GM18867 (cell line): ENCODE measurements at regions not wholly inside any gene's neighbourhood (a gene's known extent, or its start where the extent isn't known, plus 50 kb on each side); places are given as distances from the start of the nearest gene placed in this dataset.

ENCODE experiments used
- ATAC-seq: cut with Tn5 transposase; IDR thresholded peaks from one replicate; pipeline ENCODE4 v1.9.1; 2021; ENCODE audit warnings: mild to moderate bottlenecking, moderate library complexity; ENCODE audit not compliant: unreplicated experiment

DNA sequence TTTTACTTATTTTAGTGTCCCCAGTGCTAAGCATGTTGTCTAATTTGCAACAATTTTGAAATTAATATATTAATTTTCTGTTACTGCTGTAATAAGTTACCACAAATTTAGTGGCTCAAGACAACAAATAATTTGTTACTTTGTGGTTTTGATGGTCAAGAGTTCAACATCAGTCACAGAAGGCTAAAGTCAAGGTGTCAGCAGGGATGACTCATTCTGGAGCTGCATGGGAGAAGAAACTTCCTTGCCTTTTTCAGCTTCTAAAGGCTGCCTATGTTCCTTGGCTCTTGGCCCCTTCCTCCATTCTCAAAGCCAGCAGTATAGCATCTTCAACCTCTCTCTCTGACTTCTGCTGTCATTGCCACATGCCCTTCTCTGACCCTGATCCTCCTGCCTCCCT is 271.8 kb downstream of the HLX start:
- no peak for ATAC-seq

DNA sequence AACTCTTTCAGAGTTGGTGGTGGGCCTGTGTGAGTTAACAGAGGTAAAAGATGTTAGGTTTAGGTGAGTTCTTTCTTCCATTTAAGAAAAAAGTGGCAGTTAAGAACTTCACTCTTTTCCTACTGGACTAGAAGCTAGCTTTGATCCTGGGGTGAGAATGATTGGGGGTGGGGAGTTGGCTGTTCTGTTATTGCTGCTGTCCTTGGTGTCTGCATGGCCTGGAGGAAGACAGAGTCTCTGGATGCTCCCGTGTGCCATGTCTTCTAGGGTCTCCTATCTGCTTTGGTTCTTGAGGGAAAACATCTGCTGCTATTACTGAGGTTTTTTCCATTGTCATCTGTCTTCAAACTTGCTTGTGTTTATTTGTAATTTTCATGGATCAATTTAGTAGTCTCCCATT is 275.7 kb downstream of the HLX start:
- ATAC-seq: no peak

DNA sequence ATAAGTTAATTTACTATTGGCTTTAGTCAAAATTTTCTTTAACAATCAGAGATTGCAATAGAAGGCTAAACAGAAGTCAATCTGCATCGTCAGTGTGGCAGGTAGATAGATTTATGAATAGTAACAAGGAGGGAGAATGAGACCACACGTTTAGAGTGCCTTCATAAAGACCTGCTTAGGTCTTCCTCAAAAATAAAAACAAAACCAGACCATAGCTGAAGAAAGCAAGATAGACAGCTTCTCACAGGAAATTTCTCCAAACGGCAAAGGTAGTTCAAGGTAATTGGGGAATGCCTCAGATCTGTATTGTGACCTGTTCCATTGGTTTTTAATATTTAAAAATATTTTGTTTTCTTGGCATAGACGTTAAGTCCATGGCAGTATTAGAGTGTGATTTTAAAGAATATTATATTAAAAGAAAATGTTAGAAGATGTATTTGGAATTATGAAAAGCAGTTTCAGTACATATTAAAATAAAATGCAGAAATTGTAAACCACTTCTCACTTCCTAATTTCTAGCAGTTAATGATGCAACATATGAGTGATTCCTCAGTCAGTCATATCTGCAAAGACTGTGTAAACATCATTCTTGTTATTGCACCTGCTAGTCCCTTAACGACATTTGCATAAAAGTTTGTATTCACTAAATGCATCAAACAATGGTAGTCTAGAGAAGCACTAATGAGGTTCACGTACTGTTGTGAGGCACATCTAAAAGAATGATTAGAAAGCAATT is 278.0 kb downstream of the HLX start:
- peak; percentile 99 for ATAC-seq

DNA sequence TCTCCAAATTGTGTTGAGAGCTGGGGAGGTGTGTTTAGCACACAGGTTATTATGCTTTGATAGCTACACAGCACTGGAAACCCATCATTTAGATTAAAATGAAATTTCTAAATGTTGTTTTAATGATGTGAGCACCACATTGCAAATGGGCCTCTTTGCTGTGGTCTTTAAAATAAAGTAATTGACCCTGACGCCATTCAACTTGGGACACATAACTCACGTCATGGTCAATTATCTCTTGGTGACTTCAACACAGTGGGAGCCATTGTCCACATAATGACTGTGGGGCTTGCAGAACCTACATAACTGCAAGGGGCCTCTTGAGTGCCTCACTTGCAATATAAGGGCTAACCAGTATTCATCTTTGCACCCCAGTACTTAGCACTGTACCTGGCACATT is 280.4 kb downstream of the HLX start:
- ATAC-seq: no peak

DNA sequence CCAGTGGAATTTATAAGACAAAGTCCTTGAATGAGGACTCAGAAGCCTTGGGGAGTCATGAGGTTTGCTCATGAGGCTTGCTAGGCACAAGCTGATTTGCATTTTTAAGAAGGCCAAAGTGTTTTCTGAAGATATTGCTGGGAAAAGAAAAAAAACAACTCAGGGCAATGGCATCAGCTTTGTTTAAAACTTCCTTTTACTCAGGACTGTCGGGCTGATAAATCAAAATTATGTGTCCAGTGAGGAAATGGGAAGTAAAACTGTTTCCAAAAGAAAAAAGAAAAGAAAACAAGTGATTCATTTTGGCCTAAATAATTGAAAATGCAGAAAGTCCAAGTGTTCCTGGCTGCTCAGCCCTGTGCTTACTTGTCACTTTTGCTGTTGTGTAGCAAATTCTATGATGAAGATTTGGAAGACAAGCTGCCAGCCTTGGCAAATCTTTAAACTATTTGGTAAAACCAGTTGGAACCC is 282.4 kb downstream of the HLX start:
- no peak for ATAC-seq

DNA sequence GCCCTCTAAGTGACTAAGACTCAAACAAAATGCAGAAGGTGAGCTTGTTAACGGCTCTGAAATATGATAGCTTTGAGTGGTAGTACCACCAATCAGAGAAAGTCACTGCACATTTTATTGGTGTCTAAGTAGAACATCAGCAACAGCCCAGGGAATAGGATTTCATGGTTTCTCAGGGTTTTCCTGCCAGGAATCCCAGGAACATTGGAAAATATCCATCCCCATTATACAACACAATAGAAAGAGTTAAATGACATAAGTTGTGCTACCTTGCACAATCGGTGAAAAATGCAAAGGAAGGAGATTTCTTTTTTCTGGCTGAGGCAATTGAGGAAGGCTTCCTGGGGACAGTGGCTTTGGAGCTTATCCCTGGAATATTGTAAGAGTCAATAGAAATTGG is 283.1 kb downstream of the HLX start:
- ATAC-seq: no peak

GRCh38 chr1:221162939-221163338 is 283.7 kb downstream of the HLX start:
- ATAC-seq: no peak

DNA sequence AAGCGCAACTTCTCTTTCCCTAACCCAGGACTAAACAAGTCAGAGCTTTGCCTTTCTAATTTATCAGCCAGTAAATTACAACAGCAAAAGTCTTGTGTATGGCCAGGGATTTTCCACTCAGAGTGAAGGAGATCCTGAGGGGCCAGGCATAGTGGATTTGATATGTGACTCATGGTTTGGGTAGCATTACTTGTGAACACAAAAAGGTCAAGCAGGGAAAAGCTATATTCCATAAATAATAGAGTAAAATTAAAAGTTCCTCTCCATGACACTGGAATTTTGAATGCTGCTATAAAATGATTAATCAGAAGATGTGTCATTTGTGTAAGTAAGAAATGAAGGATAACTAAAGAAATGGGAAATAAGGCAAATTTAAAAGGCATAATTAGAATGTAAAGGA is 284.8 kb downstream of the HLX start:
- no peak for ATAC-seq

- ATAC-seq: no peak
Measured at GRCh38 chr1:221164951-221165838, 286.0 kb downstream of the HLX start.

DNA sequence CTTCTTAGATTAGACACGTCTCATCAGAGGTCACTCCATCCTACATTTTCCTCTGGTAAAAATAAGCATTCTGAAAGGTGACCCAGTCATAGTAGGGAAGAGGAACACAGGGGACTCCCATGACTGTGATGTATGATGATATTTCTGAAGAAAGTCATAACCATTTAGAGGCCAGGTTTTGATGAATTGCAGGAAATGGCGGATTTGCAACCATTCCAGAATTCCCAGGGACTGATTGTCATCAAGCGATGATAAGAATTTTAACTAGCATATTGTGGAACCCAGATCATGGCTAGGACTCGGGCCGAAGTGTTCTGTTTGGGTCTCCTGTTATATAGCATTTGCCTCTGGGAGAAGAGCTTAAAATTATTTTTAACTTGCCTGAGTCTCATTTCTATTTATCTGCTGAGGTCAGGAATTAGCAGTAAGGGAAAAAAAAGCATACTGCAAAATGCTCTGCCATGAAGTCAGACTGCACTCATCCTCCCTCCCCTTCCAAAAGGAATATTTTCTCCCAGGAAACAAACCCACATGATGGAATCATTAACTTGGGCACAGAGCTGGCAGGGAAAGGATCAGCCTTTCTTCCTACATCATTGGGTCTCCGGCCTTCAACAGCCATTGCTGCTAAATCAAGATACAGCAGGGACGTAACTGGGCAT is 286.7 kb downstream of the HLX start:
- no peak for ATAC-seq

DNA sequence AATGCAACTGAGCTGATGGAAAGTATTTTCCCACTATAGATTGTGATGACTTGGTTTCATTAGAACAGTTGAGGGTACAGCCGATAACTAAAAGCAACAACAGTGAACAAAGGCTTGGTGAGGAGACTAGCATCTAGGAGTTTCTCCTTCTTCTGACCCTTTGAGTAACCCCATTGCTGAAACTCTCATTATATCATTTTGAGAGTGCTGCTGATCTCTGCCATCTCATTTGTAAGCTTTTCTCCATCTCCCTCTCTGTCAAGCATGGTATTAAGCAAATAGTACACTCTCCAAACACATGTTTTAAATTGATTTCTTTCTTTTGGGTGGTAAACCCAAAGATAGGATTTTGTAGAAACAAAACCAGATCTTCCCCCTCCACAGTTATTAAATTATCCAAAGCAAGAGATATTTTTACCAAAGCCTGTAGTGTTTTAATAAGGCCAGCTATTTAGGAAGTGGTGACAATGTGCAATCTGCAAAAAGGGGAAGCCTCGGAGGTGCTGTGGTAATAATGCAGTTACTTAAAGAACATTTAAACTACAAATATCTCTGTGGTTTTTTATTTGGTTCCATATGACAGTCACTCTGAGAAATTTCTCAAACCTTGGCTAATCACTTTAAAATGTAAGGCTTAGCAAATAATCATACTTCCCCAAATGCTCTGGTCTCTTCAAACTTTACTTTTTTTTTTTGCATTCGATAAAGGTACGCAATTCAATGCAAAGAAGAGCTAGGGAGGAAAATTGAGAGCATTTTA is 287.5 kb downstream of the HLX start:
- peak; percentile 87 for ATAC-seq

- ATAC-seq: no peak
Measured at GRCh38 chr1:221169447-221169889, 290.2 kb downstream of the HLX start.

- no peak for ATAC-seq
Measured at GRCh38 chr1:221170171-221170570, 290.9 kb downstream of the HLX start.

DNA sequence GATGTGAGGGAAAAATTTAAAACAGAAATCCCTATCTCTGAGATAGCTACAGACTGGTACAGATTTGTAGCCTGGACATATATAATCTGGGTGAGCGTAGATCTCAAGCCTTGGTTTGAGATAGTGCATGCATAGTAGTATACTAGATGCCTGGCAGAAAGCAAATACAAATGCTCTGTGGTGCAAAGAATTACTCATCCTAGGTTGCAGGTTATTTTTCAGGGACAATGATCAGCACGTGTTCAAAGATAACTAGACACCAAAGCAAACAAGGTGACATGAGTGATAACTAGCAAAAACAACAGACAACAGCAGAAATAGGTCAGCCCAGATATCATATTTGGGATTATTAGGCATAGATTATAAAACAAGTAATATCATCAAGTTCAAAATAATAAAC is 292.5 kb downstream of the HLX start:
- no peak for ATAC-seq

- no peak for ATAC-seq
Measured at GRCh38 chr1:221172841-221173240, 293.6 kb downstream of the HLX start.

DNA sequence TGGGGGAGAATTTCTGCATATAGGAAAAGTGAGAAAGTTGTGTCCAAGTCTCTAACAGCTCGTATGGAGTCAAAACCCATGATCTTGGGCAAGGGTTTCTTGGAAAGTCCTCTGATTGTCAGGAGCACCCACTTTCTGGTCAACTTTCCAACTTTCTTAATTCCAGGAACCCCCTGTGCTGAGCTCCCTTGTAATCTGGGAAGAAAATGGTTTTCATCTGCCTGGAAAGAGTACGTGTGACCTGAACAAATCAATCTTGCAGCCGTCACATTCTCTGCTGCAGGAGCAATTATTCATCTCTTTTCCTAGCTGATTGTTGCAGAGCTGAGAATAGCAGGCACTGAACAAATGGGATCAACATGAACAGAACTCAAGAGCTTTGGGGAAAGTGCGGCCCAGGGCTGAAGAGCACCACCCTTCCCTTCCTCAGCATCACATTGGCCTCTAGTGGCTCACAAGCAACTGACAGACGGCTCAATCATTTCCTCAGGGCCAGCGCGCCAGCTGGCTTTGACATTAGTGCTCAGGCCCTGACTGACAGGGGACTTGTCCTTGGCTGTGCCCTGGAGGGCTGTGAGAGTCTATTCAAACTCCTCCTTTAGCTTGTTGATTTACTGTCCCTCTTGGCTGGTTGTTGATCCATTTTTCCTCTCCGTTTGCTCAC is 295.2 kb downstream of the HLX start:
- ATAC-seq: no peak

GRCh38 chr1:221175249-221175648 is 296.0 kb downstream of the HLX start:
- no peak for ATAC-seq

- ATAC-seq: no peak
Measured at GRCh38 chr1:221180704-221181368, 301.6 kb downstream of the HLX start.

- ATAC-seq: no peak
Measured at GRCh38 chr1:221182791-221183533, 303.7 kb downstream of the HLX start.
